ENCODE measurements at regions not wholly inside any gene's neighbourhood (a gene's known extent, or its start where the extent isn't known, plus 50 kb on each side); places are given as distances from the start of the nearest gene placed in this dataset.

GRCh38 chr6:51283723-51284355, 465.2 kb downstream of the TFAP2B start:
- H3K9ac ChIP-seq, result no peak overlapping the region
- TF ChIP-seq CTCF (conservative IDR thresholded peaks at IDR 0.05; ENCODE audit: low read depth, low read length), result no peak

GRCh38 chr6:51285876-51286275, 467.2 kb downstream of the TFAP2B start:
- no peak overlapping the region for H2AFZ ChIP-seq (ENCODE audit: low read depth)
- H3K4me1 ChIP-seq (ENCODE audit: low read depth, poor library complexity, severe bottlenecking), result no peaks in the 10 kb centered on the region
- H3K27ac ChIP-seq, result no peak overlapping the region
- H4K20me1 ChIP-seq (ENCODE audit: insufficient read depth), result no peaks in the 10 kb centered on the region
- no peak for TF ChIP-seq CTCF (conservative IDR thresholded peaks at IDR 0.05; ENCODE audit: low read depth, low read length)
- no peak overlapping the region for H3K4me3 ChIP-seq (IDR thresholded peaks at IDR 0.05; ENCODE audit: insufficient read depth, low read depth, low read length)
- no peak overlapping the region for H3K9ac ChIP-seq
- H3K27me3 ChIP-seq (ENCODE audit: insufficient read depth, low read depth), result no peaks in the 10 kb centered on the region
- H3K4me2 ChIP-seq, result no peak overlapping the region
- H3K36me3 ChIP-seq (ENCODE audit: insufficient read depth), result no peaks in the 10 kb centered on the region
- no peaks in the 10 kb centered on the region for H3K79me2 ChIP-seq (ENCODE audit: insufficient read depth, low read depth)

More at GRCh38 chr6:51283723-51284355, 465.2 kb downstream of the TFAP2B start:
- H3K4me1 ChIP-seq (ENCODE audit: low read depth, poor library complexity, severe bottlenecking), result no peaks in the 10 kb centered on the region
- H3K79me2 ChIP-seq (ENCODE audit: insufficient read depth, low read depth), result no peaks in the 10 kb centered on the region
- H3K27me3 ChIP-seq (ENCODE audit: insufficient read depth, low read depth), result no peaks in the 10 kb centered on the region
- H3K4me2 ChIP-seq, result no peak overlapping the region
- no peak overlapping the region for H2AFZ ChIP-seq (ENCODE audit: low read depth)
- no peak overlapping the region for H3K4me3 ChIP-seq (IDR thresholded peaks at IDR 0.05; ENCODE audit: insufficient read depth, low read depth, low read length)
- H4K20me1 ChIP-seq (ENCODE audit: insufficient read depth), result no peaks in the 10 kb centered on the region
- H3K27ac ChIP-seq, result no peak overlapping the region
- no peaks in the 10 kb centered on the region for H3K36me3 ChIP-seq (ENCODE audit: insufficient read depth)

GRCh38 chr6:51289041-51289440, 470.4 kb downstream of the TFAP2B start:
- H3K4me3 ChIP-seq (IDR thresholded peaks at IDR 0.05; ENCODE audit: insufficient read depth, low read depth, low read length), result no peak overlapping the region

GRCh38 chr6:51292659-51293058, 474.0 kb downstream of the TFAP2B start:
- no peak for TF ChIP-seq CTCF (conservative IDR thresholded peaks at IDR 0.05; ENCODE audit: low read depth, low read length)
- no peak overlapping the region for H3K27ac ChIP-seq
- no peaks in the 10 kb centered on the region for H3K27me3 ChIP-seq (ENCODE audit: insufficient read depth, low read depth)
- H3K79me2 ChIP-seq (ENCODE audit: insufficient read depth, low read depth), result no peaks in the 10 kb centered on the region
- no peaks in the 10 kb centered on the region for H4K20me1 ChIP-seq (ENCODE audit: insufficient read depth)
- H3K9ac ChIP-seq, result no peak overlapping the region
- H3K4me1 ChIP-seq (ENCODE audit: low read depth, poor library complexity, severe bottlenecking), result no peaks in the 10 kb centered on the region
- no peak overlapping the region for H3K4me3 ChIP-seq (IDR thresholded peaks at IDR 0.05; ENCODE audit: insufficient read depth, low read depth, low read length)
- no peaks in the 10 kb centered on the region for H3K36me3 ChIP-seq (ENCODE audit: insufficient read depth)
- H3K4me2 ChIP-seq, result no peak overlapping the region
- H2AFZ ChIP-seq (ENCODE audit: low read depth), result no peak overlapping the region

More at GRCh38 chr6:51289041-51289440, 470.4 kb downstream of the TFAP2B start:
- H3K4me2 ChIP-seq, result no peak overlapping the region
- H3K27me3 ChIP-seq (ENCODE audit: insufficient read depth, low read depth), result no peaks in the 10 kb centered on the region
- H3K79me2 ChIP-seq (ENCODE audit: insufficient read depth, low read depth), result no peaks in the 10 kb centered on the region
- H2AFZ ChIP-seq (ENCODE audit: low read depth), result no peak overlapping the region
- no peak overlapping the region for H3K27ac ChIP-seq
- H3K9ac ChIP-seq, result no peak overlapping the region
- TF ChIP-seq CTCF (conservative IDR thresholded peaks at IDR 0.05; ENCODE audit: low read depth, low read length), result no peak
- H3K4me1 ChIP-seq (ENCODE audit: low read depth, poor library complexity, severe bottlenecking), result no peaks in the 10 kb centered on the region
- no peaks in the 10 kb centered on the region for H3K36me3 ChIP-seq (ENCODE audit: insufficient read depth)
- no peaks in the 10 kb centered on the region for H4K20me1 ChIP-seq (ENCODE audit: insufficient read depth)
